ENCODE measurements at regions not wholly inside any gene's neighbourhood (a gene's known extent, or its start where the extent isn't known, plus 50 kb on each side); places are given as distances from the start of the nearest gene placed in this dataset.

GRCh38 chr7:41256186-41256945 is 446.5 kb downstream of the INHBA start:
- H3K4me1 ChIP-seq (ENCODE audit: insufficient read depth) = no peaks in the 10 kb centered on the region
- TF ChIP-seq POLR2A (IDR thresholded peaks at IDR 0.05) (no peak), EP300 (IDR thresholded peaks at IDR 0.05) (no peak), CTCF (IDR thresholded peaks at IDR 0.05) (no peak)
- 37 to 48% (median 38%) methylated on average over 5 of the region's 5 CpGs for WGBS, 3 donors

DNA sequence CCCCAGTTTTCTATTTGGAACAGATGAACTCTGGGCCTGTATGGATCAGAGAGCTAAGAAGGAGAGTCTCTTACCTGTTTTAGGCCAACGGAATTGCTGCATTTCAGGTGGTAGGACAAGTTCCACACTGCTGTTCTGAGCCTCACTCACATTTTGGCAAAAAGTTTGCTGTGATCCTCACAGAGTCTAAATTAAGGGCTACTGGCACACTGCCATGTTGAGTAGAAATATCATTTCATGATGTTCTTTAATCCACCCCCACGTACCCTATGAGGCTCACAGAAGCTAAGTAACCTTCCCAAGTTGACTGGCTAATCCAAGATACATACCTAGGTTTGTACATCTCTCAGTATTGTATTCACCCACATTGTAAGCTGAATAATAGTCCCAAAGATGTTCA is 447.2 kb downstream of the INHBA start:
- Histone ChIP-seq H3K27me3 (no peaks in the 10 kb centered on the region), H3K9me3 (no peaks in the 10 kb centered on the region), H3K4me1 (ENCODE audit: insufficient read depth) (no peaks in the 10 kb centered on the region), H3K36me3 (no peaks in the 10 kb centered on the region), H3K4me3 (no peak overlapping the region), H3K27ac (no peak overlapping the region)
- intact Hi-C loops (cut with DNase I) = no loop called here
- TF ChIP-seq CTCF (IDR thresholded peaks at IDR 0.05) (no peak), POLR2A (IDR thresholded peaks at IDR 0.05) (no peak), EP300 (IDR thresholded peaks at IDR 0.05) (no peak)
- WGBS, 3 donors = 42 to 44% (median 43%) methylated on average over 2 of the region's 2 CpGs
- no peak for DNase-seq

More at GRCh38 chr7:41256186-41256945, 446.5 kb downstream of the INHBA start:
- no peak overlapping the region for H3K4me3 ChIP-seq
- no peak overlapping the region for H3K27ac ChIP-seq
- no peaks in the 10 kb centered on the region for H3K27me3 ChIP-seq
- no peak for DNase-seq
- no peaks in the 10 kb centered on the region for H3K9me3 ChIP-seq
- intact Hi-C loops (cut with DNase I) = no loop called here
- no peaks in the 10 kb centered on the region for H3K36me3 ChIP-seq

GRCh38 chr7:41255113-41255512 is 447.8 kb downstream of the INHBA start:
- Histone ChIP-seq H3K36me3 (no peaks in the 10 kb centered on the region), H3K27me3 (no peaks in the 10 kb centered on the region), H3K4me3 (no peak overlapping the region), H3K27ac (no peak overlapping the region), H3K9me3 (no peaks in the 10 kb centered on the region), H3K4me1 (ENCODE audit: insufficient read depth) (no peaks in the 10 kb centered on the region)
- no peak for TF ChIP-seq POLR2A (IDR thresholded peaks at IDR 0.05)
- no peak for TF ChIP-seq EP300 (IDR thresholded peaks at IDR 0.05)
- no peak for DNase-seq
- WGBS, 3 donors = 82 to 98% (median 92%) methylated on average over 3 of the region's 3 CpGs
- intact Hi-C loops (cut with DNase I) = no loop called here

DNA sequence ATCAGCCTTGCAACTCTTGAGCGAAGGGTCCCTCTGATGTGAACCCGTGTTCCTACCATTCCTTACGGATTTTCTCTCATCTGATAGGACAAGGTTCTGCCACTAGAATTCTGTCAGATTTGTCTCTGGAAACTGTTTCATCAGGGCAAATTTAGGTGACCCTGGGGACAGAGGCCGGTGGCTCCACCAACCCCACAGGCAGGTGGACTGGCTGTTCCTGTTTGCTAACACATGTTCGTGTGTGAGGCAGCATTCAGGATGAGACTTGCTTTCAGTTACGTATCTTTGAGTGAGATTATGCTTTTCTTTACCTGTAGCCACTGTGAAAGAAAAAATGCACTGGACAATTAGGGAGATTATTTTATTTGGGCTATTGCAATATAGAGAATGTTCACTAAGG is 449.9 kb downstream of the INHBA start:
- Histone ChIP-seq H3K36me3 (no peaks in the 10 kb centered on the region), H3K27me3 (no peaks in the 10 kb centered on the region), H3K4me3 (no peak overlapping the region), H3K4me1 (ENCODE audit: insufficient read depth) (no peaks in the 10 kb centered on the region), H3K9me3 (no peaks in the 10 kb centered on the region), H3K27ac (no peak overlapping the region)
- TF ChIP-seq POLR2A (IDR thresholded peaks at IDR 0.05) (no peak), CTCF (IDR thresholded peaks at IDR 0.05) (no peak)
- no peak for DNase-seq
- intact Hi-C loops (cut with DNase I) = no loop called here
- WGBS, 3 donors = 79 to 95% (median 94%) methylated on average over 6 of the region's 6 CpGs

GRCh38 chr7:41252551-41252950 is 450.3 kb downstream of the INHBA start:
- 46 to 65% (median 50%) methylated on average over 1 of the region's 1 CpG for WGBS, 3 donors
- no peak for DNase-seq
- TF ChIP-seq CTCF (IDR thresholded peaks at IDR 0.05) = no peak
- TF ChIP-seq EP300 (IDR thresholded peaks at IDR 0.05) = no peak
- TF ChIP-seq POLR2A (IDR thresholded peaks at IDR 0.05) = no peak
- intact Hi-C loops (cut with DNase I) = no loop called here
- Histone ChIP-seq H3K27me3 (no peaks in the 10 kb centered on the region), H3K4me3 (no peak overlapping the region), H3K4me1 (ENCODE audit: insufficient read depth) (no peaks in the 10 kb centered on the region), H3K27ac (no peak overlapping the region), H3K9me3 (no peaks in the 10 kb centered on the region), H3K36me3 (no peaks in the 10 kb centered on the region)
